Common myeloid progenitor, CD34-positive (primary cell): ENCODE measurements at regions not wholly inside any gene's neighbourhood (a gene's known extent, or its start where the extent isn't known, plus 50 kb on each side); places are given as distances from the start of the nearest gene placed in this dataset.
A peak's percentile ranks its signal among the peaks of the same experiment; 100 is the strongest.

ENCODE experiments used
- CTCF ChIA-PET: fragments of 350-600 bp; sonication (Branson Sonifier 250); formaldehyde crosslinking; loops from one replicate; lab custom pipeline; 2021; ENCODE audit warnings: antibody characterized with exemption; lab: Charles Lee
- POLR2A ChIA-PET: fragments of 350-600 bp; sonication (Branson Sonifier 250); formaldehyde crosslinking; loops from one replicate; lab custom pipeline; 2021; ENCODE audit warnings: antibody characterized with exemption; lab: Charles Lee
- DNase-seq, 3 donors: peaks; one replicate each; pipeline versions ENCODE4 v3.0.0 to v3.0.0-alpha.2; 2013
- H3K27ac ChIP-seq, 2 experiments: 1 replicate in 1 of 2; 2 replicates in 1 of 2; pipeline ENCODE4 v1.7.0; 2013; ENCODE audit warnings: inconsistent platforms in 2 of 2, low read length in 2 of 2, mild to moderate bottlenecking in 2 of 2, low read depth in 1 of 2, moderate library complexity in 1 of 2; ENCODE audit not compliant: severe bottlenecking in 2 of 2, insufficient read depth in 1 of 2, poor library complexity in 1 of 2
- H3K27me3 ChIP-seq, 5 experiments: replicated peaks in 2 of 5; 1 replicate in 3 of 5; 2 replicates in 2 of 5; pipeline versions ENCODE4 v1.6.1 to v1.7.0; 2013; ENCODE audit warnings: low read length in 4 of 5, mild to moderate bottlenecking in 2 of 5, moderate library complexity in 2 of 5, inconsistent platforms in 1 of 5; ENCODE audit not compliant: insufficient read depth in 5 of 5, control insufficient read depth in 4 of 5
- H3K36me3 ChIP-seq, 4 experiments: 1 replicate in 2 of 4; 2 replicates in 2 of 4; pipeline versions ENCODE4 v1.6.1 to v1.7.0; 2013; ENCODE audit warnings: low read length in 3 of 4, control low read depth in 1 of 4, mild to moderate bottlenecking in 1 of 4; ENCODE audit not compliant: control insufficient read depth in 4 of 4, insufficient read depth in 4 of 4
- H3K4me1 ChIP-seq, 4 experiments: 1 replicate in 3 of 4; 2 replicates in 1 of 4; pipeline versions ENCODE4 v1.6.1 to v1.7.1; 2013; ENCODE audit warnings: low read length in 3 of 4, mild to moderate bottlenecking in 3 of 4, control low read depth in 1 of 4, inconsistent platforms in 1 of 4, moderate library complexity in 1 of 4; ENCODE audit not compliant: control insufficient read depth in 4 of 4, insufficient read depth in 4 of 4; ENCODE audit errors: control extremely low read depth in 1 of 4
- H3K4me3 ChIP-seq, 7 experiments: 1 replicate in 4 of 7; 2 replicates in 3 of 7; pipeline versions ENCODE4 v1.5.1 to v1.7.0; 2013; ENCODE audit warnings: mild to moderate bottlenecking in 7 of 7, low read length in 6 of 7, moderate library complexity in 6 of 7, inconsistent platforms in 2 of 7, low read depth in 2 of 7, control low read depth in 1 of 7; ENCODE audit not compliant: insufficient read depth in 4 of 7, control insufficient read depth in 1 of 7; ENCODE audit errors: extremely low read depth in 1 of 7
- H3K9me3 ChIP-seq, 5 experiments: 1 replicate in 4 of 5; 2 replicates in 1 of 5; pipeline versions ENCODE4 v1.6.1 to v1.7.1; 2013; ENCODE audit warnings: low read length in 4 of 5, mild to moderate bottlenecking in 2 of 5, inconsistent platforms in 1 of 5, low read depth in 1 of 5, moderate library complexity in 1 of 5; ENCODE audit not compliant: control insufficient read depth in 4 of 5, insufficient read depth in 2 of 5; ENCODE audit errors: control extremely low read depth in 1 of 5
- WGBS: methylation state at CpG from one replicate; pipeline ENCODE4 v1.1.5; 2013; ENCODE audit not compliant: insufficient coverage; 5-methylcytosine and 5-hydroxymethylcytosine counted together

DNA sequence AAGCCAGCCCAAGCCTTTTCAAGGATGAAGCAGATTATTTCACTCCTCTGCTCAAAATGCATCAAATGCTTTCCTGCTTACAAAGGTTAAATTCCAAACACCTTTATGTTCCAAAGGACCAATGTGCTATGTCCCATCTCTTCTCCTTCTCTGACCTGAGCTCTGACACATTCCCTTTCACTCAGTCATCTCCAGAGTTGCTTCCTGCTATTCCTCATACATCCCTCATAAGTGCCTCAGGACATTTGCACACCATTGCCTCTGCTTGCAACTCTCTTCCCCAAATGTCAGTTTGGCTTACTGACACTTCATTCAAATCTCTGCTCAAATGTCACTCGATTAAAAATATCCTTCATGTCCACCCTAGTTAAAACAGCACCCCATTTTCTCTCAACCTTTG, 53.3 kb upstream of the BMAL1 start:
- no CpG with 5 or more reads among the region's 1 CpG for WGBS
- no peaks in the 10 kb centered on the region for H3K36me3 ChIP-seq
- DNase-seq = no peak

DNA sequence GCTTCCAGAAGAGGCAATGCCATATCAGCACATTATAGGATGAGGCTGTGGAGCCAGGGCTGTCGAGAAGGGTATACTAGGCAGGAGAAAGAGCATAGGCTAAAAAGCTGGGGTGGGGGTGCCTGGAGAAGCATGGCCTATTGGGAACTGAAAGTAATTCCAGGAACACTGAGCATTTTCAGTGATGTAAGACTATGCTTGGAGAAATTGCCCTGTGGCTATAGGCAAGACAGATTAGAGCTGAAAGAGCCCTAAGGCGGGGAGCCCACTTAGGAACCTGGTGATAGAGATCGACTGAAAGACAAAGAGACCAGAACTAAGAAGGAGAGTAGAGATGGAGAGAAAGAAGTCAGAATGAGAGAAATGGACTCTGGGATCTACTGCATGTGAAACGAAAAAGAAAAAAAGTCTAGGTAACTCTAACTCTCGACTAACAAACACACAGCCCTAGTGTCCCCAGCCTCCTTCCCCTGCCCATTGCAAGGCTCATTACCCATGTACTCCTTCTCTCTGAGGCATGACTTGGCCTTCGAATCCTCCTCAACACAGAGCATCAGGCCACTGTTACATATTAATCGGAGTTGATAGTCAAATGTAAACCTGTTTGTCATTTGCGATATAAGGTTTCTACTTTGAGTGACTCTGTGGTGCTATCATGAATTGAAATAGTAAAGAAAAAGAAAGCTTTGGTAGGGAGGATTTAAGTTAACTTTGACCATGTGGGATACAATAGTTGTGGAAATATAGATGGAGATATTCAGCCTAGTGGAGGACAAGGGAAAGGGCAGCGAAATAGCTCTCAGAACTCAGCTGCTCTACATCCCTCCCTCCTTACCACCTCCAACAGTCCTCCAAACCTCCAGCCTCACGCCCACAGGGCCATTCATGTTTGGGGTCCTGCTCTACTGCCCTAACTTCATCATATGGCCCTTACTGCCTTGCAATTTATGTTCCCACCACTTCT, 52.3 kb upstream of the BMAL1 start:
- DNase-seq = no peak
- POLR2A ChIA-PET = no interaction called here
- H3K27me3 ChIP-seq = peaks cover 0 to 3% (median 0%) of the 10 kb centered on the region in 5 experiments
- no peaks in the 10 kb centered on the region for H3K36me3 ChIP-seq
- H3K4me3 ChIP-seq = no peak overlapping the region
- H3K9me3 ChIP-seq = no peaks in the 10 kb centered on the region
- 93% methylated on average over 6 of the region's 10 CpGs for WGBS
- CTCF ChIA-PET = interaction anchor here (1.6 to 2.5 kb wide), 2 partner anchors 9 to 11 kb away, joined by 4 to 7 read pairs; no protein-coding TSS in a partner anchor
- H3K27ac ChIP-seq = no peak overlapping the region
- no peaks in the 10 kb centered on the region for H3K4me1 ChIP-seq

More for the DNA sequence above, 53.3 kb upstream of the BMAL1 start:
- POLR2A ChIA-PET = no interaction called here
- no peak overlapping the region for H3K4me3 ChIP-seq
- H3K27me3 ChIP-seq = peaks cover 0 to 3% (median 0%) of the 10 kb centered on the region in 5 experiments
- CTCF ChIA-PET = no interaction called here
- no peak overlapping the region for H3K27ac ChIP-seq
- H3K9me3 ChIP-seq = no peaks in the 10 kb centered on the region
- H3K4me1 ChIP-seq = no peaks in the 10 kb centered on the region

DNA sequence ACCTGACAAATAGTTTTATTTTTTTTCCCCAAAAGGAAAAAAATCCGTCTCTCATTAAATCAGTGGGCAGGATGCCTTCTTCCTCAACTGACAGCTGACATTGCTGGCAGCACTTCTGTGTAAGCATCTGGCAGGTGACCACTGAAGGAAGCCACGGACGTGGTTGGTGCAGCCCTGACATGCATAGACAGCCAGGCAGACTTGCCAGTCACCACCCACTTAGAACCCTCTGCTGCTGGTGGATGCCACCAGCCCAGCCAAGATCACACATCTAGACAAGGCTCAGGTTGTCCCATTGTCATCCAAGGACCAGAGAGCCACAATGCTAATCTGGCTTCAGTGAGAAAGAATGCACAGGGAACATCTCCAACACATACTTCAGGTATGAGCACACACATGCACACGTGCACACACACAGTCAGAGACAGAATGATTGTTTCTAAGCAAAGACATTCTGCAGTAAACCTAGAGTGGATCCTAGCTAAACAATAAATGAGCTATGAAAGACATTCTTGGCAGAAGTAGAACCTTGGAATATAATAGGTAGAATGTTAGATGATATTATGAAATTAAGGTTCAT, 49.8 kb upstream of the BMAL1 start:
- Histone ChIP-seq H3K36me3 (no peaks in the 10 kb centered on the region), H3K4me3 (no peak overlapping the region), H3K27me3 (peaks cover 0 to 3% (median 0%) of the 10 kb centered on the region in 5 experiments), H3K9me3 (no peaks in the 10 kb centered on the region), H3K27ac (no peak overlapping the region), H3K4me1 (no peaks in the 10 kb centered on the region)
- WGBS = 45% methylated on average over 4 of the region's 4 CpGs
- POLR2A ChIA-PET = no interaction called here
- CTCF ChIA-PET = interaction anchor here (1.1 to 2.5 kb wide), 3 partner anchors 9 to 53 kb away, joined by 3 to 7 read pairs (median 5); no protein-coding TSS in a partner anchor
- DNase-seq = peak in 1 of 3 donors; percentile 9
